ENCODE measurements at regions not wholly inside any gene's neighbourhood (a gene's known extent, or its start where the extent isn't known, plus 50 kb on each side); places are given as distances from the start of the nearest gene placed in this dataset.

- DNase-seq (ENCODE audit: low read depth, low spot score), result no peak
- CTCF ChIA-PET, result no interaction called here
- intact Hi-C loops (cut with micrococcal nuclease), result no loop called here
Measured at GRCh38 chr9:109582386-109582785, 84.3 kb upstream of the PTPN3 start.

More at GRCh38 chr9:109582386-109582785, 84.3 kb upstream of the PTPN3 start:
- H3K4me3 ChIP-seq (replicated peaks in 1 of 2; ENCODE audit: low read depth in 1 of 2, low read length in 2 of 2), result no peak overlapping the region
- no peaks in the 10 kb centered on the region for H3K4me1 ChIP-seq (ENCODE audit: control insufficient read depth in 1 of 2, insufficient read depth in 2 of 2, low read length in 2 of 2)
- H3K79me2 ChIP-seq (ENCODE audit: insufficient read depth, low read length), result no peaks in the 10 kb centered on the region
- no peak overlapping the region for H3K4me2 ChIP-seq (ENCODE audit: low read length)
- no TSS peak for BruUV-seq (replicated peaks)
- no peak overlapping the region for H2AFZ ChIP-seq (ENCODE audit: low read depth, low read length, poor library complexity, severe bottlenecking)
- no peaks in the 10 kb centered on the region for H3K27me3 ChIP-seq (ENCODE audit: insufficient read depth, low read length)
- ChIA-PET POLR2A (no interaction called here), RAD21 (ENCODE audit: low non-redundant PET in 1 of 2, low total read pairs in 2 of 2, uncharacterized antibody in 2 of 2, unreplicated experiment in 2 of 2) (no interaction called here)
- H3K9ac ChIP-seq (ENCODE audit: low read length), result no peak overlapping the region
- no peaks in the 10 kb centered on the region for H4K20me1 ChIP-seq (ENCODE audit: insufficient read depth)
- ATAC-seq, result no peak
- no peaks in the 10 kb centered on the region for H3K9me2 ChIP-seq (ENCODE audit: insufficient read depth)
- no peaks in the 10 kb centered on the region for H3K9me3 ChIP-seq (ENCODE audit: control insufficient read depth in 1 of 2, insufficient read depth in 1 of 2, low read depth in 1 of 2, low read length in 2 of 2)
- no peak for TF ChIP-seq EGR1 (IDR thresholded peaks at IDR 0.05; ENCODE audit: low read depth)
- no peak for TF ChIP-seq CTCF (IDR thresholded peaks at IDR 0.05 in 2 of 3, conservative IDR thresholded peaks at IDR 0.05 in 1 of 3; ENCODE audit: borderline replicate concordance in 1 of 3, insufficient read depth in 1 of 3, low read depth in 2 of 3, low read length in 2 of 3)
- TF ChIP-seq EZH2 (IDR thresholded peaks at IDR 0.05), result no peak
- TF ChIP-seq YY1 (IDR thresholded peaks at IDR 0.05; ENCODE audit: extremely low read depth, insufficient replicate concordance, low read depth, low read length), result no peak
- TF ChIP-seq POLR2A (IDR thresholded peaks at IDR 0.05; ENCODE audit: borderline replicate concordance, extremely low read depth, insufficient read depth, insufficient read length), result no peak
- TF ChIP-seq ZBTB33 (IDR thresholded peaks at IDR 0.05; ENCODE audit: extremely low read depth, insufficient replicate concordance, low read length), result no peak
- TF ChIP-seq FOSL1 (IDR thresholded peaks at IDR 0.05; ENCODE audit: low read depth), result no peak
- no peak for TF ChIP-seq EZH2phosphoT487 (IDR thresholded peaks at IDR 0.05; ENCODE audit: borderline replicate concordance)
- TF ChIP-seq POLR2AphosphoS5 (IDR thresholded peaks at IDR 0.05; ENCODE audit: low read depth, low read length), result no peak
- no peak for TF ChIP-seq RAD21 (IDR thresholded peaks at IDR 0.05; ENCODE audit: low read depth)
- no peaks in the 10 kb centered on the region for H3K36me3 ChIP-seq (ENCODE audit: control insufficient read depth in 1 of 2, insufficient read depth in 2 of 2, low read length in 2 of 2)
- no peak overlapping the region for H3K27ac ChIP-seq (ENCODE audit: low read depth, low read length)

Measured in HCT116 (cell line).